Tibial artery (tissue), 4 donors: ENCODE measurements at regions not wholly inside any gene's neighbourhood (a gene's known extent, or its start where the extent isn't known, plus 50 kb on each side); places are given as distances from the start of the nearest gene placed in this dataset.
"Not testable (repeated sequence)": the region's sequence is repeated elsewhere in the genome, so short reads cannot be mapped to it uniquely, and the experiment has no call there.

Experiments
- DNase-seq, 2 donors: peaks; one replicate each; pipeline ENCODE4 v3.0.0-alpha.2; 2019
- H3K27ac ChIP-seq, 2 donors: fragments of 200-600 bp; sonication (generic) in 1 of 2; 1 replicate in 1 of 2; 2 replicates in 1 of 2; pipeline ENCODE4 v1.5.1; 2018 to 2019; ENCODE audit warnings: mild to moderate bottlenecking in 1 of 2
- H3K27me3 ChIP-seq, 2 donors: fragments of 200-600 bp; sonication (generic) in 1 of 2; one replicate each; pipeline versions ENCODE4 v1.5.1 to v1.6.0; 2016 to 2019
- H3K36me3 ChIP-seq, 3 donors: fragments of 200-600 bp; sonication (generic) in 2 of 3; one replicate each; pipeline ENCODE4 v1.5.1; 2016 to 2019; ENCODE audit warnings: mild to moderate bottlenecking in 2 of 3
- H3K4me1 ChIP-seq, 4 donors: fragments of 200-600 bp; sonication (generic) in 2 of 4; 1 replicate in 3 of 4; 2 replicates in 1 of 4; pipeline ENCODE4 v1.5.1; 2016 to 2019
- H3K4me3 ChIP-seq, 2 donors: fragments of 200-600 bp; sonication (generic) in 1 of 2; 1 replicate in 1 of 2; 2 replicates in 1 of 2; pipeline ENCODE4 v1.5.1; 2018 to 2019; ENCODE audit warnings: mild to moderate bottlenecking in 2 of 2
- H3K9me3 ChIP-seq, 3 donors: fragments of 200-600 bp; sonication (generic) in 1 of 3; one replicate each; pipeline ENCODE4 v1.5.1; 2016 to 2019
- CTCF ChIP-seq, 2 experiments: fragments of 200-600 bp in 1 of 2; fragments of 450-650 bp in 1 of 2; IDR thresholded peaks; one replicate each; pipeline ENCODE4 v1.5.1; 2017 to 2019; ENCODE audit warnings: antibody characterized with exemption in 2 of 2, mild to moderate bottlenecking in 1 of 2, moderate library complexity in 1 of 2
- intact Hi-C: fragments of 100-400 bp; cut with DNase I; formaldehyde crosslinking; loops from one replicate; pipeline ENCODE4 v1.15.0; 2023; ENCODE audit warnings: low total_unique reads

GRCh38 chr7:65489260-65489767 is 115.7 kb downstream of the ZNF92 start:
- Histone ChIP-seq H3K4me3 (no peak overlapping the region), H3K27ac (no peak overlapping the region), H3K4me1 (no peaks in the 10 kb centered on the region), H3K36me3 (no peaks in the 10 kb centered on the region), H3K9me3 (peaks cover 0 to 34% (median 4%) of the 10 kb centered on the region in 3 donors), H3K27me3 (no peaks in the 10 kb centered on the region)
- DNase-seq: no peak
- intact Hi-C loops: no loop called here
- no peak for TF ChIP-seq CTCF (IDR thresholded peaks at IDR 0.05)

- DNase-seq, intact Hi-C loops, H3K36me3 ChIP-seq, H3K27me3 ChIP-seq, H3K4me1 ChIP-seq, H3K9me3 ChIP-seq, H3K4me3 ChIP-seq, H3K27ac ChIP-seq: not testable (repeated sequence)
Observed at GRCh38 chr7:65496697-65497096, 123.0 kb downstream of the ZNF92 start.

- DNase-seq: no peak
- H3K4me1 ChIP-seq: no peaks in the 10 kb centered on the region
- no peak for TF ChIP-seq CTCF (IDR thresholded peaks at IDR 0.05)
- no peak overlapping the region for H3K4me3 ChIP-seq
- H3K36me3 ChIP-seq: no peaks in the 10 kb centered on the region
- no peak overlapping the region for H3K27ac ChIP-seq
- H3K9me3 ChIP-seq: no peaks in the 10 kb centered on the region
- intact Hi-C loops: no loop called here
- no peaks in the 10 kb centered on the region for H3K27me3 ChIP-seq
Observed at GRCh38 chr7:65503434-65504152, 129.9 kb downstream of the ZNF92 start.

- H3K36me3 ChIP-seq, H3K4me1 ChIP-seq, H3K27me3 ChIP-seq, H3K9me3 ChIP-seq, H3K27ac ChIP-seq, DNase-seq, H3K4me3 ChIP-seq, intact Hi-C loops: not testable (repeated sequence)
Observed at GRCh38 chr7:65504504-65505319, 131.1 kb downstream of the ZNF92 start.

- H3K27me3 ChIP-seq: peaks cover 0 to 12% of the 10 kb centered on the region in 2 donors
- DNase-seq, H3K4me3 ChIP-seq, intact Hi-C loops, H3K36me3 ChIP-seq, H3K27ac ChIP-seq, H3K9me3 ChIP-seq: not testable (repeated sequence)
- peaks cover 0 to 15% (median 6%) of the 10 kb centered on the region in 4 donors for H3K4me1 ChIP-seq
Observed at GRCh38 chr7:65505320-65505633, 131.6 kb downstream of the ZNF92 start.

- H3K27ac ChIP-seq, intact Hi-C loops, H3K36me3 ChIP-seq, H3K9me3 ChIP-seq, DNase-seq: not testable (repeated sequence)
- Histone ChIP-seq H3K27me3 (peaks cover 0 to 18% of the 10 kb centered on the region in 2 donors), H3K4me3 (peak overlapping the region; percentile 51), H3K4me1 (peaks cover 0 to 16% (median 6%) of the 10 kb centered on the region in 4 donors)
Observed at GRCh38 chr7:65508581-65509367, 135.1 kb downstream of the ZNF92 start.

- Histone ChIP-seq H3K27me3 (peaks cover 0 to 18% of the 10 kb centered on the region in 2 donors), H3K4me1 (peaks cover 0 to 16% (median 6%) of the 10 kb centered on the region in 4 donors), H3K27ac (no peak overlapping the region), H3K4me3 (peak overlapping the region; percentile 51), H3K9me3 (peaks cover 0 to 2% (median 0%) of the 10 kb centered on the region in 3 donors), H3K36me3 (no peaks in the 10 kb centered on the region)
- DNase-seq: no peak
- intact Hi-C loops: no loop called here
- no peak for TF ChIP-seq CTCF (IDR thresholded peaks at IDR 0.05)
Observed at GRCh38 chr7:65509368-65510186, 135.9 kb downstream of the ZNF92 start.

- H3K4me3 ChIP-seq: peak overlapping the region; percentile 51
Observed at GRCh38 chr7:65510187-65510538, 136.5 kb downstream of the ZNF92 start.

GRCh38 chr7:65519751-65520150 is 146.1 kb downstream of the ZNF92 start:
- H3K4me3 ChIP-seq, H3K4me1 ChIP-seq, DNase-seq, intact Hi-C loops, H3K27me3 ChIP-seq, H3K36me3 ChIP-seq, H3K27ac ChIP-seq, H3K9me3 ChIP-seq: not testable (repeated sequence)

More at GRCh38 chr7:65510187-65510538, 136.5 kb downstream of the ZNF92 start:
- Histone ChIP-seq H3K4me1 (peaks cover 0 to 16% (median 6%) of the 10 kb centered on the region in 4 donors), H3K27me3 (peaks cover 0 to 18% of the 10 kb centered on the region in 2 donors)
- DNase-seq, H3K9me3 ChIP-seq, H3K27ac ChIP-seq, intact Hi-C loops, H3K36me3 ChIP-seq: not testable (repeated sequence)
